GM21737 (cell line): ENCODE measurements at regions not wholly inside any gene's neighbourhood (a gene's known extent, or its start where the extent isn't known, plus 50 kb on each side); places are given as distances from the start of the nearest gene placed in this dataset.
"Not testable (repeated sequence)": the region's sequence is repeated elsewhere in the genome, so short reads cannot be mapped to it uniquely, and the experiment has no call there.

ENCODE experiments used
- ATAC-seq: cut with Tn5 transposase; IDR thresholded peaks from one replicate; pipeline ENCODE4 v1.9.1; 2021; ENCODE audit warnings: mild to moderate bottlenecking, moderate library complexity; ENCODE audit not compliant: unreplicated experiment

GRCh38 chr22:46026899-46027210, 49.9 kb upstream of the WNT7B start:
- no peak for ATAC-seq

GRCh38 chr22:46027211-46028105, 50.5 kb upstream of the WNT7B start:
- ATAC-seq = no peak

- ATAC-seq = no peak
Observed at GRCh38 chr22:46028106-46028991, 51.4 kb upstream of the WNT7B start.

GRCh38 chr22:46029036-46029435, 52.1 kb upstream of the WNT7B start:
- ATAC-seq = no peak

GRCh38 chr22:46029574-46030200, 52.7 kb upstream of the WNT7B start:
- no peak for ATAC-seq

- no peak for ATAC-seq
Observed at GRCh38 chr22:46030231-46030880, 53.4 kb upstream of the WNT7B start.

- no peak for ATAC-seq
Observed at GRCh38 chr22:46031066-46031465, 54.1 kb upstream of the WNT7B start.

- no peak for ATAC-seq
Observed at GRCh38 chr22:46031557-46031956, 54.6 kb upstream of the WNT7B start.

- ATAC-seq = no peak
Observed at GRCh38 chr22:46031965-46032851, 55.2 kb upstream of the WNT7B start.

GRCh38 chr22:46033256-46034200, 56.6 kb upstream of the WNT7B start:
- no peak for ATAC-seq

GRCh38 chr22:46034480-46034879, 57.5 kb upstream of the WNT7B start:
- ATAC-seq = not testable (repeated sequence)

GRCh38 chr22:46035380-46035741, 58.4 kb upstream of the WNT7B start:
- ATAC-seq = no peak

- peak; percentile 87 for ATAC-seq
Observed at GRCh38 chr22:46035742-46036557, 59.0 kb upstream of the WNT7B start.

- no peak for ATAC-seq
Observed at GRCh38 chr22:46036558-46037408, 59.8 kb upstream of the WNT7B start.

- ATAC-seq = no peak
Observed at GRCh38 chr22:46038174-46038487, 61.2 kb upstream of the WNT7B start.

- no peak for ATAC-seq
Observed at GRCh38 chr22:46038516-46039430, 61.8 kb upstream of the WNT7B start.
